Kidney (tissue), 13 donors: ENCODE measurements at regions not wholly inside any gene's neighbourhood (a gene's known extent, or its start where the extent isn't known, plus 50 kb on each side); places are given as distances from the start of the nearest gene placed in this dataset.

ENCODE experiments used
- DNase-seq, 5 donors: peaks; one replicate each; pipeline ENCODE4 v3.0.0-alpha.2; 2013 to 2020
- FAIRE-seq: peaks from 2 replicates; lab custom pipeline; 2012; peaks lifted over from hg19 to GRCh38; lab: Jason Lieb, UNC
- H3K27ac ChIP-seq, 2 donors: one replicate each; pipeline ENCODE4 v1.7.0; 2013; ENCODE audit warnings: low read depth in 2 of 2, low read length in 2 of 2, inconsistent platforms in 1 of 2
- H3K27me3 ChIP-seq: one replicate; pipeline ENCODE4 v1.7.1; 2013; ENCODE audit warnings: low read length, inconsistent platforms; ENCODE audit not compliant: control insufficient read depth, insufficient read depth
- H3K36me3 ChIP-seq, 3 donors: one replicate each; pipeline versions ENCODE4 v1.7.0 to v1.7.1; 2013; ENCODE audit warnings: low read length in 3 of 3, control low read depth in 1 of 3, inconsistent platforms in 1 of 3; ENCODE audit not compliant: insufficient read depth in 3 of 3, control insufficient read depth in 2 of 3
- H3K4me1 ChIP-seq, 3 donors: one replicate each; pipeline versions ENCODE4 v1.7.0 to v1.7.1; 2013; ENCODE audit warnings: low read length in 3 of 3, inconsistent platforms in 1 of 3, low read depth in 1 of 3; ENCODE audit not compliant: control insufficient read depth in 2 of 3, insufficient read depth in 2 of 3
- H3K4me3 ChIP-seq, 3 donors: one replicate each; pipeline versions ENCODE4 v1.7.0 to v1.8.1; 2013; ENCODE audit warnings: low read length in 3 of 3, control low read depth in 1 of 3, inconsistent platforms in 1 of 3
- H3K9ac ChIP-seq, 3 donors: one replicate each; pipeline versions ENCODE4 v1.7.0 to v1.7.1; 2013; ENCODE audit warnings: low read length in 3 of 3, control low read depth in 1 of 3, inconsistent platforms in 1 of 3
- H3K9me3 ChIP-seq, 3 donors: one replicate each; pipeline versions ENCODE4 v1.7.0 to v1.7.1; 2013; ENCODE audit warnings: low read length in 3 of 3, control low read depth in 1 of 3, inconsistent platforms in 1 of 3; ENCODE audit not compliant: control insufficient read depth in 2 of 3, insufficient read depth in 1 of 3
- intact Hi-C: fragments of 100-400 bp; cut with DNase I; formaldehyde crosslinking; loops from one replicate; pipeline ENCODE4 v1.11.1; 2022
- TF ChIP-seq, protein P1 (sequence below): IDR thresholded peaks from 3 replicates; pipeline ENCODE4 v1.5.1; 2012; ENCODE audit warnings: mild to moderate bottlenecking, moderate library complexity, borderline replicate concordance; ENCODE audit not compliant: insufficient read depth; ENCODE audit errors: extremely low read depth
- donor health status: control.
- donor health status: control.
- donor health status: control.
- donor health status: control.
- donor health status: control.
- donor health status: DM: yes; HTN: yes; CAD: no.
- donor health status: Normal renal cell carcinoma (clear cell type).

DNA sequence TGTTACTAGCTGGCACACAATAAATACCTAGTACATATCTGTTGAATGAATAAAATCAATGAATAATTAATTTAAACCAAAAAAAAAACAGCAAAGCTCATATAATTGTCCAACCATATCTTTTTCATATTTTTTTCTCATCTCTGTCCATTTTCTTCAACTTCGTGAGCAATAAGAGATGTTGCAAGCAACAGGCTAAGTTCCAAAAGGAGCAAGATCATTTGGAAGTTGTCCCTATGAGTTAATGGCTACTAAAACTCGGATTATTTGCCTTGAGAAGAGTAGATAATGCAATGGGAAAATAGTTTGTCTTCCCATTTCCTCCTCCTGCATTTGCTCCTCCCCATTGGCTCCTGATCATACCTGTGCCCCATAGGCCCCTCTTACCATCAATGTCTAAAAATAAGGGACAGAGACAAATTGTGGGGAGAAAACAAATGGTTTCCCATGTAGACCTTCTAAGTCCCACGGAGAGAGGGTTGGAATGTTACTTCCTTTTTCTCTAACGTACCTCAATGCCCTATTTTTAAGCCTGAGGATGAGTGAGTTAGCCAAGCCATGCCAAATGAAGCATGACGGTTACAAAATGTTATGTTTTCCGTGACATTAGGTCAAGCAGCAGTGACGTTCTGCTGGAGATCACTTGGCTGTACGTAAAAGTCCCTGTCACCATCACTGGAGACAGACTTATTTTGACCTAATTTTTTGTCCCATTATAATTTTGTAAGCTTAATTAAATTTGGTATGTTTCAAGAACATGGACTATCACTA, 217.3 kb upstream of the PREP start:
- Histone ChIP-seq H3K9ac (no peak overlapping the region), H3K4me3 (no peak overlapping the region), H3K27ac (no peak overlapping the region), H3K36me3 (no peaks in the 10 kb centered on the region), H3K27me3 (no peaks in the 10 kb centered on the region), H3K4me1 (no peaks in the 10 kb centered on the region), H3K9me3 (no peaks in the 10 kb centered on the region)
- intact Hi-C loops = no loop called here
- FAIRE-seq (no peak), DNase-seq (no peak)
- TF ChIP-seq, protein P1, sequence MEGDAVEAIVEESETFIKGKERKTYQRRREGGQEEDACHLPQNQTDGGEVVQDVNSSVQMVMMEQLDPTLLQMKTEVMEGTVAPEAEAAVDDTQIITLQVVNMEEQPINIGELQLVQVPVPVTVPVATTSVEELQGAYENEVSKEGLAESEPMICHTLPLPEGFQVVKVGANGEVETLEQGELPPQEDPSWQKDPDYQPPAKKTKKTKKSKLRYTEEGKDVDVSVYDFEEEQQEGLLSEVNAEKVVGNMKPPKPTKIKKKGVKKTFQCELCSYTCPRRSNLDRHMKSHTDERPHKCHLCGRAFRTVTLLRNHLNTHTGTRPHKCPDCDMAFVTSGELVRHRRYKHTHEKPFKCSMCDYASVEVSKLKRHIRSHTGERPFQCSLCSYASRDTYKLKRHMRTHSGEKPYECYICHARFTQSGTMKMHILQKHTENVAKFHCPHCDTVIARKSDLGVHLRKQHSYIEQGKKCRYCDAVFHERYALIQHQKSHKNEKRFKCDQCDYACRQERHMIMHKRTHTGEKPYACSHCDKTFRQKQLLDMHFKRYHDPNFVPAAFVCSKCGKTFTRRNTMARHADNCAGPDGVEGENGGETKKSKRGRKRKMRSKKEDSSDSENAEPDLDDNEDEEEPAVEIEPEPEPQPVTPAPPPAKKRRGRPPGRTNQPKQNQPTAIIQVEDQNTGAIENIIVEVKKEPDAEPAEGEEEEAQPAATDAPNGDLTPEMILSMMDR = no peak

DNA sequence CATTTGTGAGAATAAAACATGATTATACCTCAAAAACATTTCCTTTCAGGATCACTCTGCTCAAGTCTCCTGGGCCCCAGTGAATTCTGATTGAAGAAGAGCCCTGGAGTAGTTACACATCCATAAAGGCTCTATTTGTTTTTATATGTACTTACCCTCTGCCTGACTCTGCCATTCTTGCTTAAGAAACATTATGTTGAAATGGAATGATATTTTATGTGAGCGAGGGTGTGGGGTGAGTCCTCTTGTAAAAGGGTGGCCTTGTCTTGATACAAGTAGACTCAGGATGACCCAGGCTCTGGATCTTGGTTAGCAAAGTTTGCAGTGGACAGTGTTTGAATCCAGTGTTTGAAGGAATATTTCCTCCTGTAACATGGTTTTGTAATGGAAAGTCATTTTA, 215.4 kb upstream of the PREP start:
- Histone ChIP-seq H3K4me3 (no peak overlapping the region), H3K27ac (no peak overlapping the region), H3K36me3 (no peaks in the 10 kb centered on the region), H3K9ac (no peak overlapping the region), H3K9me3 (no peaks in the 10 kb centered on the region), H3K4me1 (no peaks in the 10 kb centered on the region), H3K27me3 (no peaks in the 10 kb centered on the region)
- no peak for FAIRE-seq
- TF ChIP-seq, protein P1 = no peak
- DNase-seq = no peak
- intact Hi-C loops = no loop called here

DNA sequence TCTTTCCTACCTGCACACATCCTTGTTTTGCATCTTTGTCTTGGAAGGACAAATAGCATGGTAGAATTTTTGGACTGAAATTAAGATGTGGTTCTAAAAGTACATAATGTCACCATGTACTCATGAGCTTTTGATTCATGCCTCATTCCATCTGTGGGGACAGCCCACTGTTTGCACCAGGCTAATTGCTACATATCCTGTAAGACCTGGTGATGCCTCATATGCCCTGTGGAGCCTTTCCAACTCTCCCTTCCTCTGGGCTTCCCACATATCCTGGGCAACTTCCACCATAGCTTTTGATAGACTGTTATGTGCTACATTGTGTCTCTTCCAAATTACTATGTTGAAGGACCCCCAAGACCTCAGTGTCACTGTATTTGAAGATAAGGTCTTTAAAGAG, 213.6 kb upstream of the PREP start:
- H3K9me3 ChIP-seq = no peaks in the 10 kb centered on the region
- no peak for FAIRE-seq

More for the DNA sequence above, 213.6 kb upstream of the PREP start:
- no peak overlapping the region for H3K27ac ChIP-seq
- H3K4me1 ChIP-seq = no peaks in the 10 kb centered on the region
- no peak overlapping the region for H3K9ac ChIP-seq
- no peaks in the 10 kb centered on the region for H3K36me3 ChIP-seq
- TF ChIP-seq, protein P1 = no peak
- H3K4me3 ChIP-seq = no peak overlapping the region
- intact Hi-C loops = no loop called here
- no peak for DNase-seq
- H3K27me3 ChIP-seq = no peaks in the 10 kb centered on the region
